SKM-1 (cell line): ENCODE measurements at regions not wholly inside any gene's neighbourhood (a gene's known extent, or its start where the extent isn't known, plus 50 kb on each side); places are given as distances from the start of the nearest gene placed in this dataset.
"Not testable (repeated sequence)": the region's sequence is repeated elsewhere in the genome, so short reads cannot be mapped to it uniquely, and the experiment has no call there.

ENCODE experiments used
- DNase-seq: peaks from one replicate; lab custom pipeline; 2025; ENCODE audit not compliant: unreplicated experiment; lab: John Stamatoyannopoulos, UW

DNA sequence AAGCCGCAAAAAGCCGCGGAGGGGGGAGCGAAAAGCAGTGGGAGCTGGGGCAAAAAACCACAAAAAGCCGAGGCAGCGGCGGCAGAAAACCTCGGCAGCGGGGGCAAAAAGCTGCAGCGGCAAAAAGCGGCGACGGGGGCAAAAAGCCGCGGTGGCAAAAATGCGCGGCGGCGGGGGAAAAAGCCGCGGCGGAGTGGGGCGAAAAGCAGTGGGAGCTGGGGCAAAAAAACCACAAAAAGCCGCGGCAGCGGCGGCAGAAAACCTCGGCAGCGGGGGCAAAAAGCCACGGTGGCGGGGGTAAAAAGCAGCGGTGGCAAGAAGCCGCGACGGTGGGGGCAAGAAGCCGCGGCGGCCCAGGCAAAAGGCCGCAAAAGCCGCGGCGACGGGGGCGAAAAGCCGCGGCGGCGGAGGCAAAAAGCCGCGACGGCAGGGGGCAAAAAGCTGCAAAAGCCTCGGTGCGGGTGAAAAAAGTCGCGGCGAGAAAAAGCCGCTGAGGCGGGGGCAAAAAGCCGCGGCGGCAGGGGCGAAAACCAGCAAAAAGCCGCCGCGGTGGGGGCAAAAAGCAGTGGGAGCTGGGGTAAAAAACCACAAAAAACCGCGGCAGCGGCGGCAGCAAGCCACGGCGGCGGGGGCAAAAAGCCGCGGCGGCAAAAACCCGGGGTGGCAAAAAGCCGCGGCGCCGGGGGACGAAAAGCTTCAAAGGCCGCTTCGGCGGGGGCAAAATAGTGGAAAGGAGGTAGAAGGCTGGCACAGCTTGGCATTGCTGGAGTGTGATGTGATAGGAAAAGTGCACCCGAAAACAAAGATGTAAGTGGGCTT, 135.9 kb downstream of the ZNF92 start:
- DNase-seq, result no peak

DNA sequence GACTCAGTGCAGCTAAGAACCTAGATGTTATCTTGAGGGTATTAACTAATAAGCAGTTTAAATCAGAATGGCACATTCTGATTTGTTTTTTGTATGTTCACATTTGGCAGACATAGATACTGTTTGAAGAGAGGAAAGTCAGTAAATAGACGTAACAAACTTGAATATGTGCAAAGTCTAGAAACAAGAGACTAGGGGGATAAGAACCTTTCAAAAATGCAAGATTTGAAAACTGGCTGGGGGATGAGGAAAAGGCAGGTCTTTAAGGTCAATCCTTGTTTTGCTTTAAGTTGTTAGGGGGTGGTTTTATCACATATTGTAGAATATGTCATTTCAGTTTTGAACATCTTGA, 136.5 kb downstream of the ZNF92 start:
- DNase-seq, result not testable (repeated sequence)

DNA sequence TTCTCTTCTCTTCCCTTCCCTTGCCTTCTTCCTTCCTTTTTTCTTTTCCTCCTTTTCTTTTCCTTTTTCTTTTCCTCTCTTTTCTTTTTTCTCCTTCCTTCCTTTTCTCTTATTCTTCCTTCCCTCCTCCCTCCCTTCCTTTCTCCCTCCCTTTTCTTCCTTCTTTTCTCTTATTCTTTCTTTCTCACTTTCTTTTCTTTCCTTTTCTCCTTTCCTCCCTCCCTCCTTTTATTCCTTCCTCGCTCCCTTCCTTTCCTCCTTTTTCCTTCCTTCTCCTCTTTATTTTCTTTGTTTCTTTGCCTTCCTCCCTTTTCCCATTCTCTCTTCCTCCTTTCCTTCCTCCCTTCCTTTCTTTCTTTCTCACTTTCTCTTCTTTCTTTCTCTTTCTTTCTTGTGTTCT, 146.1 kb downstream of the ZNF92 start:
- DNase-seq, result not testable (repeated sequence)

DNA sequence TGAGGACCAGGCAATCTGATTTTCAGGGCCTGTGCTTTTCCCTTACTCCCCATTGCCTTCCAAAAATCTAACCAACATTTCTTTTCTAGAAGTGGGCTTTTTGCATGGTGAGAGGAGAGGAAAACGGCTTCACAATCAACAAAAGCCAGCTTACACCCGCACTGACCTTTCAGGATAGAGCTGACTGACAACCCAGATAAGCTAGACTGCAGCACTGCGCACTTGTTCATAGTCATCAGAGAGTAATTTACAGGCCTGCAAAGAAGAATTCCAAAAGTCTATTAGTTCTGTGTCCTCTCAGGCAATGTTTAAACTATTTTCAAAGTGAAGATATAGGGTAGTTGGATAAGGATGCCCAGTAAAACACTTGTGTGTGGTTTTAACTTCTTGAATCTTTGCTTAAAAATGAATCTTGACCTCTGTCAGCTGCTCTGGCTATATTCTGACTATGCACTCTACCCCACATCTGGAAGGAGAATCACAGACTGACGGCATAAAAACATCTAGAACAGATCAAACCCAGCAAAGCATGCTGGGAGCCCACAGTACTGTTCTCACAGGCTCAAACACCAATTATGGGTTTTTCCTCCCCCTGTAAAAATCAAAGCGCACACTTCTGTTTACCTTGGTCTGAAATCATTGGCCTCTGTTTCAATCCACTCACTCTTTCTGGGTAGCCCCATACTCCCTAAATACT, 172.0 kb downstream of the ZNF92 start:
- not testable (repeated sequence) for DNase-seq

DNA sequence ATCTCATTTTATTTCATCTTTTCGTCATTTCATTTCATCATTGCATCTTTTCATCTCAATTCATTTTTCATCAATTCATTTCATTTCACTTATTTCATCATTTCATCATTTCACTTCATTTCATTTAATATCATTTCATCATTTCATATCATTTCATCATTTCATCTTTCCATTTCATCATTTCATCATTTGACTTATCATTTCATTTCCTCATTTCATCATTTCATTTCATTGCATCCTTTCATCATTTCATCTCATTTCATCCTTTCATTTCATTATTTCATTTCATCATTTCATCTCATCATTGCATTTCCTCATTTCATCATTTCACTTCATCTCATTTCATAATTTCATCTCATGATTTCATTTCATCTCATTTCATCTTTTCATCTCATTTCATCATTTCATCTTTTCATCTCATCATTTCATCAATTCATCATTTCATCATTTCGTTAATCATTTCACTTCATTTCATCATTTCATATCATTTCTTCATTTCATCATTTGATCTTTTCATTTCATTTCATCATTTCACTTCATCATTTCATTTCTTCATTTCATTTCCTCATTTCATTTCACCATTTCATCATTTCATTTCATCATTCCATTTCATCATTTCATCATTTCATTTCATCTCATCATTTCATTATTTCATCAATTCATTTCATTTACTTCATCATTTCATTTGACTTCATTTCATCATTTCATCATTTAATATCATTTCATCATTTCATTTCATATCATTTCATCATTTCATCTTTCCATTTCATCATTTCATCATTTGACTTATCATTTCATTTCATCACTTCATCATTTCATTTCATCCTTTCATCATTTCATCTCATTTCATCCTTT, 176.2 kb downstream of the ZNF92 start:
- DNase-seq, result not testable (repeated sequence)

DNA sequence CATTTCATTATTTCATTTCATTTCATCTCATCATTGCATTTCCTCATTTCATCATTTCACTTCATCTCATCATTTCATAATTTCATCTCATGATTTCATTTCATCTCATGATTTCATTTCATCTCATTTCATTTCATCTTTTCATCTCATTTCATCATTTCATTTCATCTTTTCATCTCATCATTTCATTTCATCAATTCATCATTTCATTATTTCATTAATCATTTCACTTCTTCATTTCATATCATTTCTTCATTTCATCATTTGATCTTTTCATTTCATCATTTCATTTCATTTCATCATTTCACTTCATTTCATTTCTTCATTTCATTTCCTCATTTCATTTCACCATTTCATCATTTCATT, 176.8 kb downstream of the ZNF92 start:
- DNase-seq, result not testable (repeated sequence)

DNA sequence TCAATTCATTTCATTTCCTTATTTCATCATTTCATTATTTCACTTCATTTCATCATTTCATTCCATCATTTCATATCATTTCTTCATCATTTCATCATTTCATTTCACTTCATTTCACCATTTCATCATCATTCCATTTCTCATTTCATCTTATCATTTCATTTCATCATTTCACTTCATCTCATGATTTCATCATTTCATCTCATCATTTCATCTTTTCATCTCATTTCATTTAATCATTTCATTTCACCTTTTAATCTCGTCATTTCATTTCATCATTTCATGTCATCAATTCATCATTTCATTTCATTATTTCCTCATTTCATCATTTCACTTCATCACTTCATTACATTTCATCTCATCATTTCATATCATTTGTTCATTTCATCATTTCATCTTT, 177.4 kb downstream of the ZNF92 start:
- DNase-seq, result not testable (repeated sequence)

DNA sequence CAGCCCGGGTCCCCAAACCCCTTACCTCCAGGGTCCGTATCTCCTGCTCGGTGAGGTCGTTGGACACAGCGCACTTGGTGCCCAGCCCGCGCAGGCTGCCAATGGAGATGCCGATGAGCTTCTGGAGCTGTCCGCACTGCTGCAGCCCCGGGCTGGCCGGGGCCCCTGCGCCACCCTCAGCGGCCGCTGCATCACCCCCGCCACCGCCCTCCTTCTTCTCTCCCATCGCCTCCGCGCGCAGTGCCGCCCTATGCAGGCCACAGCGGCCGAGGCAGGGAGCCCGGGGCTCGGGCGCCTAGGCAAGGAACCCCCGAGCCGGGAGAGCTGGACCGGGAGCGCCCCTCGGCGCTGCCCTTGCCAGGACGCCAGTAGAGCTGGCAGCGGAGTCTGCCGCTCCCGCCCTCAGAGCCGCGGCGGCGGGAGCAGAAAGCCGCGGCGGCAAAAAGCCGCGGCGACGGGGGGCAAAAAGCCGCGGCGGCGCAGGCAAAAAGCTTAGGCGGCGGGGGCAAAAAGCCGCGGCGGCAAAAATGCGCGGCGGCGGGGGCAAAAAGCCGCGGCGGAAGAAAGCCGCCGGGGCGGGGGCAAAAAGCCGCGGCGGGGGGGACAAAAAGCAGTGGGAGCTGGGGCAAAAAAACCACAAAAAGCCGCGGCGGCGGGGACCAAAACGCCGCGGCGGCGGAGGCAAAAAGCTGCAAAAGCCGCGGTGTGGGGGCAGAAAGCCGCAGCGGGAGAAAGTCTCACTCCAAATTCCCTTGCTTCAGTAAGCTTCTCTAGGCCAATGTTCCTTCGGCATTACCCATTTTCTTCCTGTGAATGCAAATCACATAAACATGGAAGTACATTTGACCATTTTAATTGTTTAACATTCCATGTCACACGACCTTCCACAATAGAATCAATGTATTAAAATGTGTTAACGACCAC, 181.2 kb downstream of the ZNF92 start:
- DNase-seq, result not testable (repeated sequence)

DNA sequence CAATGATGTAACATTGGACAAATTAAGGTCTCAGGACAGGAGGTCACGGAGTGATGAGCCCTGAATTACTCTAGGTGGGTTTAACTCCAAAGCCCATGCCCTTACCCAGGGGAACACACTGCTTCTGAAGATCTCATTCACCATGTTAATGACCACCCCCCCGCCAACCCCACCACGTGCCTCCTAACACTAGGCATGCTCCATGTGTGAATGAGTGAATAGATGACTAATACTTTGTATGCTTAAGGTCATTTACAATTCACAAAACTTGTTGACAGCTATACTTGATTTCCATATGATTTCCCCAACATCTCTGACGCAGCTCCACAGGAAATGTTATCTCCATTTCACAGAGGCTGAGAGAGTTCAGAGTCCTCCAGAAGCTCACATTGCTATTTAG, 184.9 kb downstream of the ZNF92 start:
- DNase-seq, result not testable (repeated sequence)

DNA sequence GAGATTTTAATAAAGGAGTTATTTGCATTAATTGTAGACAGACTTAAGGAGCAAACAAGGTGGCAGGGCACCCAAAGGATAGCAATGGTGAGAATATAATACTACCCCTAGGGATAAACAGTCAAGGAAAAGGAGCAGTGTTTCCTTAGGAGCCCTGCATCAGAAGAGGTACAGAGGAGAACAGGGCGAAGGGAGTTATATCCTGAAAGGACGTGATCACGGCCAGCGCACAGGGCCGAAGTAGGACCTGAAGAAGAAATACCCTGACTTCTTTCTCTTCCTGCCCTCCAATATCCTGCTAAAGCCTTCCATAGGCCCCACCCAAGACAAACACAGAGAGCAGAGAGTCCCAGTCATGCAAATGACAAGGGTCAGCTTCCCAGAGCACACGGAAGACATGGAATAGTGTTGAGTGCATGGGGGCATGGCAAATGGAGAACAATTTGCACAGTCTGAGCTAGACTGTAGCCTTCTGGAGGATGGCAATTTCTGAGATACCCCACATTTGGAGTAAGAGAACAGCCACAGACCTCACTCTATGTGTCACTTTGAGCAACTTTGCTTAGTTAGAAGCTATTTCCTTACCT, 188.2 kb downstream of the ZNF92 start:
- not testable (repeated sequence) for DNase-seq

DNA sequence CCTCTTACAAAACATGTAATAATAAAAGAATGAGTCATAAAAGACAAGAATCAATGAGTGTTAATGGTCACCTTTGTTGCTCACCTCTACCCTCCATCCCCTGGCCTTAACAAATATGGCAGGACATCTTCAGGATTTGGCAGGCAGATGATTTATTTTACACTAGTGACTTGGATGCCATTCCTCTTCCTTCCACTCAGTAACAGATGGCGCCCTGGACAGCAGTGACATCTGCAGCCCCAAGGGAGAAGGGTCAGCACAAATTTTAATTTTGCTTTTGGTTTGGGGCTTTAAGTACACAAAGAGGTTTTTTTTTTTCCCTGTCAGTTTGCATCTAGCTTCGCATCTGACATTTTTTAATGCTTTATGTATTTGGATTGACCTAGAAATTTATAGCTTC, 188.9 kb downstream of the ZNF92 start:
- DNase-seq, result not testable (repeated sequence)

DNA sequence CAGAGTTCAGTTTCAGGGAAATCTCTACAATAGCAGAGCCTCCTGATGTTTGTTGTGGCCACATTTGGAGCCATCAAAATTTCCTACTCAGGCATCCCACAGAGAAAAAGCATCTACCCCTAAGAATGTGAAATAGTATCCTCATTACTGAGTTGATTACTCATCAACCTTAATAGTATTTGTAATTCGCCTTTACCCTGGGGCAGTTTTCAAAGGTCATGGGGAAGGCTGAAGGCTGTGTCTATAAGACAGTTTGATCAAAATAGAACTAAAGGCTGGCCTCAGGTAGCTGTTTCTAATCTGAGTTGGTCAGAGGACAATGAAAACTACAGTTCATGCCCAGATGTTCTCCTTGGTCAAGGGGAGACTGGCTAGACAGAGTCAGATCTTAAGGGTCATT, 189.7 kb downstream of the ZNF92 start:
- not testable (repeated sequence) for DNase-seq

DNA sequence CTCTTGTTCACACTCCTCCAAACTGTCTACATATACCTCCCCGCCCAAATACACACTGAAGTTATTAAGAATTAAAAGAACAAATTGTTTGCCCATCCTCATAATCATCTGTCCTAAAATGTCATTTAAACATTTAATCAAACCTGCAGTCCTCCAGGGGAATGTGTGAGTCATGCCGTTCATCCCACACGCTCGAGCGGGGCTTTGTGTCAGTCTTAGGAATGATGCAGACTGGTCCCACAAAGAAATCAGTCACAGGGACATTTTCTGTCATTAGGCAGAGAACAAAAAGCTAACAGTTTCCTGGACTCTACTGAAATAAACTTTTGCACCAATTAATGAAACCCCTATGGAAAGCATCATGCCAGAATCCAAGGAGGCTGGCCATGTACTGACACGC, 194.6 kb downstream of the ZNF92 start:
- DNase-seq, result not testable (repeated sequence)

DNA sequence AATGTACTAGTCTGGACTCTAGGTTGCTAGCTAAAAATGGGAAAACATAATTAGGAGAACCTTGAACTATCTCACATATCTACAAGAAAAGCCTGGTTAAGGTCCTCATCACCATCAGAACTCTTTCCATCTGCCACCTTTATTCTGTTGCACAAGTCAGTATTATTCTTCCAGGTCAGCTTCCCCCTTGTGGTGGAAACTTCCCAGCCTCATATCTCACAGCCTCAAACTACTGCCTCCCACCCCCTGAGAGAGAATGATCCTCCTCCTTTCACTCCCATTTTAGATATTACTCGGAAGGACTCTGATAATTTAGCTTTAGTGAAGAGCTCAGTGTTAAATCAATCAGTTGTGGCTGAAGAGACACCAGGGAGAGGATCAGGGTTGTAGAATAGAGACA, 197.3 kb downstream of the ZNF92 start:
- not testable (repeated sequence) for DNase-seq

DNA sequence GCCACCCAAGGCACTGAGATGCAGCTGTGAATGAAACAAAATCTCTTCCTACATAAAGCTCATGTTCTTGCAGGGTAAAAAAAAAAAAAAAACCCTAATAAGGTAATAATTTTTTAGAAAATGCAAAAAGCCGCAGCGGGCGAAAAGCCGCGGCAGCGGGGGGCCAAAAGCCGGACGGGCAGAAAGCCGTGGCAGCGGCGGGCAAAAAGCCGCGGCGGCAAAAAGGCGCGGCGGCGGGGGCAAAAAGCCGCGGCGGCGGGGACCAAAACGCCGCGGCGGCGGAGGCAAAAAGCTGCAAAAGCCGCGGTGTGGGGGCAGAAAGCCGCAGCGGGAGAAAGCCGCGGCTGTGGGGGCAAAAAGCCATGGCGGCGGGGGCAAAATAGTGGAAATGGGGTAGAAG, 198.9 kb downstream of the ZNF92 start:
- DNase-seq, result not testable (repeated sequence)

DNA sequence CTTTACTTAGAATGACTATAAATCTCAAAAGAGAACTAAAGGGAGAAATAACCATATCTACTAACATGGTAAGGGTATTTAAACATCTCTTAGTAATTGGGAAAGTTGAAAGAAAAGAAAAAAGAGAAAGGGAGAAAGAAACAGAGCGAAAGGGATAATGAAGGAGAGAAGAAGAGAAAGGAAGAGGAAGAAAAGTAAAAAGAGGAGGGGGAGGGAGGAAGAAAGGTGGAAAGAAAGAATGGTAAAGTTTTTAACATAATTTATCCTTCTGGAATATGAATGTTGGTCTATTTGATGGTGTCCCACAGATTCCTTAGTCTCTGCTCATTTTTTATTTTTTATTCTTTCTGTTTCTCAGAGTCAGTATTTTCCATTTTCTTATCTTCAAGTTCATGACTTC, 202.7 kb downstream of the ZNF92 start:
- not testable (repeated sequence) for DNase-seq

DNA sequence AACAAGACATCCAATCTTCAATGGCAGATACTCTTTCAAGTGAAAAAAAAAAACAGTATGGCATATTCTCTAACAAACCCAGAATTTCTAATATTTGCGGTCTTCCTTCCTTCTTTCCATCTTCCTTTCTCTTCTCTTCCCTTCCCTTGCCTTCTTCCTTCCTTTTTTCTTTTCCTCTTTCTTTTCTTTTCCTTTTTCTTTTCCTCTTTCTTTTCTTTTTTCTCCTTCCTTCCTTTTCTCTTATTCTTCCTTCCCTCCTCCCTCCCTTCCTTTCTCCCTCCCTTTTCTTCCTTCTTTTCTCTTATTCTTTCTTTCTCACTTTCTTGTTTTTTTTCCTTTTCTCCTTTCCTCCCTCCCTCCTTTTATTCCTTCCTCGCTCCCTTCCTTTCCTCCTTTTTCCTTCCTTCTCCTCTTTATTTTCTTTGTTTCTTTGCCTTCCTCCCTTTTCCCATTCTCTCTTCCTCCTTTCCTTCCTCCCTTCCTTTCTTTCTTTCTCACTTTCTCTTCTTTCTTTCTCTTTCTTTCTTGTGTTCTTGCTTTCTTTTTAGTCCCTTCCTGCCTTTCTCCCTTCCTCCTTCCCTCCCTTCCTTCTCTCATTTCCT, 209.0 kb downstream of the ZNF92 start:
- not testable (repeated sequence) for DNase-seq

DNA sequence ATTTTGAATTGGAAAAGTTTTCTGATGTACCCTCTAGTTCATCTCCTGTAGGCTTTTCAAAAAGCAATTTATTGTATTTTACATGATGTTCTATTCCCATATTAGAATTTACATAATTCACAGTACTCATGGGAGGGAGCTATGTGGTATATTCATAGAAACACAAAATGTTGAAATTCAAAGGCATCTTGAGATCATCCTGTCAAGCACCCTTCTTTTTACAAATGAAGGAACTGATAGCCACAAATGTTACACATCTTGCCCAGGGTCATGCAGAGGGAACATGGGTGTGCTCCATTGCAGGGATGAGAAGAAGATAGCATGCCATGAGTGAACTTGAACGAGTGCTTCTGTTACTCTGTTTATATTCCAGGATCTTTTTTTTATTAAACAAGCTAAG, 228.8 kb downstream of the ZNF92 start:
- DNase-seq, result not testable (repeated sequence)

DNA sequence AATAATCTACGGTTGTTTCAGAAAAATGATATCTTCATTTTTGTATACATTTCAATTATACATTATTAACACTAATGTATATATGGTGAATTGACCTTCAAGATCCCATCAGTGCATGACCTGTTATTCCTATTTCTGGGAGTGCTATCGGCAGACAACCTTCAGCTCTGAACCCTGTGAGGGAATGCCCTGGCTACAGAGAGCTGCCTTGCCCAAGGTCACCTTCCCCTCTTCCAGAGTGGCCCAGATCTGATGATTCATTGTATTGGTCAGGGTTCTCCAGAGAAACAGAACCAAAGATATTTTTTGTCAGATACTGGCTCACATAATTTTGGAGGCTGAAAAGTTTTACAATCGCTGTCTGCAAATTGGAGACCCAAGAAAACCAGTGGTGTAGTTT, 235.5 kb downstream of the ZNF92 start:
- no peak for DNase-seq
